GM20000 (cell line): ENCODE measurements at regions not wholly inside any gene's neighbourhood (a gene's known extent, or its start where the extent isn't known, plus 50 kb on each side); places are given as distances from the start of the nearest gene placed in this dataset.
"Not testable (repeated sequence)": the region's sequence is repeated elsewhere in the genome, so short reads cannot be mapped to it uniquely, and the experiment has no call there.

ENCODE experiments used
- DNase-seq: peaks from one replicate; pipeline ENCODE4 v3.0.0; 2012; ENCODE audit warnings: low spot score
- CTCF ChIP-seq: IDR thresholded peaks from 2 replicates; pipeline ENCODE4 v1.5.1; 2012; ENCODE audit warnings: mild to moderate bottlenecking, control low read depth; ENCODE audit errors: extremely low read depth, missing control alignments

GRCh38 chr1:30218438-30218837, 504.9 kb downstream of the MATN1 start:
- no peak for TF ChIP-seq CTCF
- no peak for DNase-seq

GRCh38 chr1:30216602-30217001, 506.8 kb downstream of the MATN1 start:
- TF ChIP-seq CTCF: no peak
- DNase-seq: no peak

- TF ChIP-seq CTCF: no peak
- no peak for DNase-seq
Measured at GRCh38 chr1:30213936-30214335, 509.4 kb downstream of the MATN1 start.

- not testable (repeated sequence) for DNase-seq
Measured at GRCh38 chr1:30207962-30208361, 515.4 kb downstream of the MATN1 start.

GRCh38 chr1:30206631-30207030, 516.8 kb downstream of the MATN1 start:
- DNase-seq: not testable (repeated sequence)

- DNase-seq: not testable (repeated sequence)
Measured at GRCh38 chr1:30204916-30205315, 518.5 kb downstream of the MATN1 start.

GRCh38 chr1:30201015-30201414, 522.4 kb downstream of the MATN1 start:
- DNase-seq: no peak
- TF ChIP-seq CTCF: no peak

GRCh38 chr1:30200161-30200560, 523.2 kb downstream of the MATN1 start:
- no peak for TF ChIP-seq CTCF
- no peak for DNase-seq

- no peak for DNase-seq
- TF ChIP-seq CTCF: no peak
Measured at GRCh38 chr1:30199563-30199962, 523.8 kb downstream of the MATN1 start.
